ENCODE measurements at regions not wholly inside any gene's neighbourhood (a gene's known extent, or its start where the extent isn't known, plus 50 kb on each side); places are given as distances from the start of the nearest gene placed in this dataset.

DNA sequence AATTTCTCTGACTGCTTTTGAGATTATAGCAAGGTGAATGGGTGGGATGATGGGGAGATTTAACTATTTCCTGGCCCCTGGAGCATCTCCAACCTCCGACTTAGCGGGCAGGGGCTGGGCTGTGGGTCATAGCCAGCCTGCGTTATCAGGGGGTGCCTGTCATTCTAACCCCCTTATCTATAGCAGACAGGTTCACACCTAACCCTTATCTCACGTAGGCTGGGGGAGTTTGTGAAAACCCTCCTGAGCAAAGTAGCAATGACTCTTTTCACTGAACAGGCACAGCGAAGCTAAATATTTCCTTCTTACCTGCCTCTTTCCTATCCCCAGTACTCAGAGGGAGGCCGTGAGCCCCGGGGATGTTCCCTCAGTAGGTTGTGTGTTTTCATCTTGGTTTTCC lies 511.4 kb upstream of the B3GAT1 start:
- TF ChIP-seq, protein P1, sequence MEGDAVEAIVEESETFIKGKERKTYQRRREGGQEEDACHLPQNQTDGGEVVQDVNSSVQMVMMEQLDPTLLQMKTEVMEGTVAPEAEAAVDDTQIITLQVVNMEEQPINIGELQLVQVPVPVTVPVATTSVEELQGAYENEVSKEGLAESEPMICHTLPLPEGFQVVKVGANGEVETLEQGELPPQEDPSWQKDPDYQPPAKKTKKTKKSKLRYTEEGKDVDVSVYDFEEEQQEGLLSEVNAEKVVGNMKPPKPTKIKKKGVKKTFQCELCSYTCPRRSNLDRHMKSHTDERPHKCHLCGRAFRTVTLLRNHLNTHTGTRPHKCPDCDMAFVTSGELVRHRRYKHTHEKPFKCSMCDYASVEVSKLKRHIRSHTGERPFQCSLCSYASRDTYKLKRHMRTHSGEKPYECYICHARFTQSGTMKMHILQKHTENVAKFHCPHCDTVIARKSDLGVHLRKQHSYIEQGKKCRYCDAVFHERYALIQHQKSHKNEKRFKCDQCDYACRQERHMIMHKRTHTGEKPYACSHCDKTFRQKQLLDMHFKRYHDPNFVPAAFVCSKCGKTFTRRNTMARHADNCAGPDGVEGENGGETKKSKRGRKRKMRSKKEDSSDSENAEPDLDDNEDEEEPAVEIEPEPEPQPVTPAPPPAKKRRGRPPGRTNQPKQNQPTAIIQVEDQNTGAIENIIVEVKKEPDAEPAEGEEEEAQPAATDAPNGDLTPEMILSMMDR (IDR thresholded peaks at IDR 0.05 in 4 of 5, conservative IDR thresholded peaks at IDR 0.05 in 1 of 5) = no peak
- no peak for TF ChIP-seq POLR2A (IDR thresholded peaks at IDR 0.05)
